A549 (cell line): ENCODE measurements at regions not wholly inside any gene's neighbourhood (a gene's known extent, or its start where the extent isn't known, plus 50 kb on each side); places are given as distances from the start of the nearest gene placed in this dataset.

Experiments
- ATAC-seq, 2 experiments: fragments of 200-7000 bp in 1 of 2; fragments of >200 bp in 1 of 2; cut with Nextera tagmentation in 1 of 2; cut with Tn5 transposase in 1 of 2; 3 replicates each; pipeline versions ENCODE4 v1.8.0 to v1.9.1; 2018 to 2020; ENCODE audit warnings: mild to moderate bottlenecking in 1 of 2, moderate library complexity in 1 of 2
- CTCF ChIA-PET: fragments of 300-600 bp; sonication (Branson Sonifier 250); formaldehyde crosslinking; extraction: SDS; loops from one replicate; lab custom pipeline; 2021; ENCODE audit warnings: antibody characterized with exemption, inconsistent platforms; lab: Yijun Ruan, JAX
- POLR2A ChIA-PET: fragments of 350-600 bp; formaldehyde crosslinking; extraction: SDS; loops from one replicate; lab custom pipeline; 2021; ENCODE audit warnings: antibody characterized with exemption, inconsistent platforms; lab: Yijun Ruan, JAX
- DNase-seq, 2 experiments: peaks; one replicate each; pipeline versions ENCODE4 v3.0.0 to v3.0.0-alpha.2; 2011 to 2016; ENCODE audit warnings: low read depth in 1 of 2, low spot score in 1 of 2
- FAIRE-seq: peaks from 2 replicates; lab custom pipeline; 2011; peaks lifted over from hg19 to GRCh38; lab: Jason Lieb, UNC
- H3K27ac ChIP-seq, 2 experiments: fragments of >200 bp; sonication (Bioruptor Twin); formaldehyde crosslinking; 3 replicates each; pipeline ENCODE4 v1.5.1; 2016 to 2017
- H3K4me1 ChIP-seq: fragments of >200 bp; sonication (Bioruptor Twin); formaldehyde crosslinking; 3 replicates; pipeline ENCODE4 v1.6.1; 2016
- H3K4me2 ChIP-seq: fragments of >200 bp; sonication (Bioruptor Twin); formaldehyde crosslinking; 3 replicates; pipeline ENCODE4 v1.6.1; 2016
- H3K4me3 ChIP-seq: fragments of >200 bp; sonication (Bioruptor Twin); formaldehyde crosslinking; 3 replicates; pipeline ENCODE4 v1.5.1; 2016
- H3K9me3 ChIP-seq: fragments of >200 bp; sonication (Bioruptor Twin); formaldehyde crosslinking; 3 replicates; pipeline ENCODE4 v1.6.1; 2016
- ATOH8 ChIP-seq: fragments of 250-450 bp; sonication (Bioruptor Pico); IDR thresholded peaks from 2 replicates; pipeline ENCODE4 v1.5.0; 2020; ENCODE audit warnings: low read depth, mild to moderate bottlenecking, moderate library complexity
- CBX2 ChIP-seq: fragments of 200-600 bp; sonication (generic); IDR thresholded peaks from 2 replicates; pipeline ENCODE4 v1.6.1; 2016; ENCODE audit warnings: low read depth, mild to moderate bottlenecking, borderline replicate concordance
- CBX8 ChIP-seq: fragments of 200-600 bp; sonication (generic); IDR thresholded peaks from 2 replicates; pipeline ENCODE4 v1.6.1; 2016
- CHD2 ChIP-seq: fragments of 150-350 bp; IDR thresholded peaks from 2 replicates; pipeline ENCODE4 v1.6.1; 2014; ENCODE audit warnings: low read length; ENCODE audit not compliant: partially characterized antibody
- CTCF ChIP-seq: fragments of >200 bp; sonication (Bioruptor Twin); formaldehyde crosslinking; IDR thresholded peaks from 3 replicates; pipeline ENCODE4 v1.5.1; 2016
- EHMT2 ChIP-seq: fragments of 200-600 bp; sonication (generic); IDR thresholded peaks from 2 replicates; pipeline ENCODE4 v1.6.1; 2016; ENCODE audit warnings: antibody characterized with exemption, low read depth, mild to moderate bottlenecking, moderate library complexity
- EP300 ChIP-seq, 2 experiments: fragments of >200 bp; sonication (Bioruptor Twin); formaldehyde crosslinking; IDR thresholded peaks; 2 replicates in 1 of 2; 3 replicates in 1 of 2; pipeline ENCODE4 v1.6.1; 2016 to 2017
- ESRRA ChIP-seq: fragments of 150-350 bp; IDR thresholded peaks from 2 replicates; pipeline ENCODE4 v1.6.1; 2014; ENCODE audit warnings: mild to moderate bottlenecking, low read length, borderline replicate concordance
- FOSB ChIP-seq: fragments of 250-450 bp; sonication (Bioruptor Pico); IDR thresholded peaks from 2 replicates; pipeline ENCODE4 v1.5.0; 2020; ENCODE audit warnings: mild to moderate bottlenecking, moderate library complexity
- FOSL2 ChIP-seq, 2 experiments: fragments of 450-650 bp in 1 of 2; fragments of >200 bp in 1 of 2; sonication (Bioruptor Twin) in 1 of 2; formaldehyde crosslinking; IDR thresholded peaks; 2 replicates each; pipeline versions ENCODE4 v1.5.0 to v1.6.1; 2016 to 2020; ENCODE audit warnings: mild to moderate bottlenecking in 1 of 2, moderate library complexity in 1 of 2
- GATA3 ChIP-seq: IDR thresholded peaks from 2 replicates; pipeline ENCODE4 v1.6.1; 2012; ENCODE audit warnings: borderline replicate concordance
- HES2 ChIP-seq: fragments of >200 bp; sonication (Bioruptor Twin); formaldehyde crosslinking; IDR thresholded peaks from 2 replicates; pipeline ENCODE4 v1.6.1; 2016
- HMGXB4 ChIP-seq: fragments of 250-450 bp; sonication (Bioruptor Pico); IDR thresholded peaks from 2 replicates; pipeline ENCODE4 v1.5.0; 2021; ENCODE audit warnings: mild to moderate bottlenecking, moderate library complexity, borderline replicate concordance
- JUN ChIP-seq, 2 experiments: fragments of >200 bp; sonication (Bioruptor Twin); formaldehyde crosslinking; IDR thresholded peaks; 2 replicates in 1 of 2; 3 replicates in 1 of 2; pipeline ENCODE4 v1.6.1; 2016 to 2017
- JUNB ChIP-seq: fragments of >200 bp; sonication (Bioruptor Twin); formaldehyde crosslinking; IDR thresholded peaks from 2 replicates; pipeline ENCODE4 v1.6.1; 2016
- KDM1A ChIP-seq: fragments of 200-600 bp; sonication (generic); IDR thresholded peaks from 2 replicates; pipeline ENCODE4 v1.6.1; 2016; ENCODE audit warnings: low read depth, mild to moderate bottlenecking
- KDM5A ChIP-seq: fragments of 200-600 bp; sonication (generic); IDR thresholded peaks from 2 replicates; pipeline ENCODE4 v1.6.1; 2016; ENCODE audit warnings: antibody characterized with exemption, mild to moderate bottlenecking
- MAFK ChIP-seq: fragments of 450-650 bp; IDR thresholded peaks from 2 replicates; pipeline ENCODE4 v1.6.1; 2014; ENCODE audit not compliant: partially characterized antibody
- MAX ChIP-seq: IDR thresholded peaks from 2 replicates; pipeline ENCODE4 v1.6.1; 2012
- POLR2A ChIP-seq: IDR thresholded peaks from 2 replicates; pipeline ENCODE4 v1.6.1; 2012; ENCODE audit warnings: mild to moderate bottlenecking, low read length
- REST ChIP-seq: fragments of 200-600 bp; sonication (generic); IDR thresholded peaks from 2 replicates; pipeline ENCODE4 v1.6.1; 2016; ENCODE audit warnings: antibody characterized with exemption, mild to moderate bottlenecking, moderate library complexity
- SMC3 ChIP-seq: fragments of >200 bp; sonication (Bioruptor Twin); formaldehyde crosslinking; IDR thresholded peaks from 3 replicates; pipeline ENCODE4 v1.6.1; 2018; ENCODE audit warnings: inconsistent platforms
- SREBF2 ChIP-seq: fragments of 450-650 bp; IDR thresholded peaks from 2 replicates; pipeline ENCODE4 v1.6.1; 2014; ENCODE audit warnings: mild to moderate bottlenecking, moderate library complexity
- USF2 ChIP-seq: fragments of 450-650 bp; IDR thresholded peaks from 2 replicates; pipeline ENCODE4 v1.6.1; 2014; ENCODE audit warnings: antibody characterized with exemption
- WGBS: methylation state at CpG from one replicate; pipeline ENCODE4 v1.1.6; 2017; ENCODE audit errors: missing lambda C conversion rate; 5-methylcytosine and 5-hydroxymethylcytosine counted together

GRCh38 chr6:99186417-99186816 is 163.1 kb downstream of the FAXC start:
- Histone ChIP-seq H3K9me3 (no peaks in the 10 kb centered on the region), H3K4me1 (no peaks in the 10 kb centered on the region), H3K27ac (no peak overlapping the region), H3K4me3 (no peak overlapping the region), H3K4me2 (no peak overlapping the region)
- FAIRE-seq (no peak), ATAC-seq (no peak), DNase-seq (no peak)
- ChIA-PET CTCF (no interaction called here), POLR2A (no interaction called here)
- no peak for TF ChIP-seq POLR2A
- no peak for TF ChIP-seq FOSB (CRISPR knock-in tag)
- no peak for TF ChIP-seq ESRRA
- TF ChIP-seq CHD2, result no peak
- no peak for TF ChIP-seq CBX2
- no peak for TF ChIP-seq KDM5A
- TF ChIP-seq GATA3, result no peak
- no peak for TF ChIP-seq JUNB
- no peak for TF ChIP-seq HMGXB4 (CRISPR knock-in tag)
- TF ChIP-seq EP300 (IDR thresholded peaks at IDR 0.05), result no peak
- TF ChIP-seq JUN (IDR thresholded peaks at IDR 0.05), result no peak
- no peak for TF ChIP-seq REST
- TF ChIP-seq CBX8, result no peak
- TF ChIP-seq KDM1A, result no peak
- no peak for TF ChIP-seq ATOH8 (CRISPR knock-in tag)
- TF ChIP-seq USF2, result no peak
- TF ChIP-seq SMC3, result no peak
- 20% methylated on average over 2 of the region's 2 CpGs for WGBS

- H3K4me3 ChIP-seq, result no peak overlapping the region
- H3K9me3 ChIP-seq, result no peaks in the 10 kb centered on the region
- ATAC-seq, result no peak
- H3K4me1 ChIP-seq, result no peaks in the 10 kb centered on the region
- POLR2A ChIA-PET, result no interaction called here
- DNase-seq, result no peak
- 5% methylated on average over 5 of the region's 5 CpGs for WGBS
- TF ChIP-seq JUN (IDR thresholded peaks at IDR 0.05), result no peak
- TF ChIP-seq ESRRA, result no peak
- no peak overlapping the region for H3K27ac ChIP-seq
- CTCF ChIA-PET, result no interaction called here
- H3K4me2 ChIP-seq, result no peak overlapping the region
- no peak for FAIRE-seq
These were observed 163.9 kb downstream of the FAXC start for GRCh38 chr6:99185525-99185924.

GRCh38 chr6:99184696-99185095 is 164.8 kb downstream of the FAXC start:
- Histone ChIP-seq H3K27ac (no peak overlapping the region), H3K4me1 (no peaks in the 10 kb centered on the region), H3K4me2 (no peak overlapping the region), H3K9me3 (no peaks in the 10 kb centered on the region), H3K4me3 (no peak overlapping the region)
- WGBS, result 1% methylated on average over 2 of the region's 2 CpGs
- no peak for FAIRE-seq
- CTCF ChIA-PET, result no interaction called here
- DNase-seq, result no peak
- POLR2A ChIA-PET, result no interaction called here
- TF ChIP-seq EHMT2 (no peak), FOSL2 (IDR thresholded peaks at IDR 0.05) (no peak), FOSL2 (CRISPR knock-in tag; IDR thresholded peaks at IDR 0.05) (no peak), MAX (no peak), SREBF2 (no peak), HES2 (no peak), MAFK (no peak), CTCF (no peak), ATOH8 (CRISPR knock-in tag) (no peak)
- ATAC-seq, result no peak
